ENCODE measurements at regions not wholly inside any gene's neighbourhood (a gene's known extent, or its start where the extent isn't known, plus 50 kb on each side); places are given as distances from the start of the nearest gene placed in this dataset.
A peak's percentile ranks its signal among the peaks of the same experiment; 100 is the strongest.

- TF ChIP-seq CTCF (tag by site-specific recombination; IDR thresholded peaks at IDR 0.05), result no peak
- 0 out of 2 replicates have a peak, but pooled peaks have one; percentile 39 for TF ChIP-seq ZNF114 (tag by site-specific recombination; IDR thresholded peaks at IDR 0.05)
These were observed 1070.7 kb downstream of the UQCRFS1 start for GRCh38 chr19:28142258-28142657.
